ENCODE measurements at regions not wholly inside any gene's neighbourhood (a gene's known extent, or its start where the extent isn't known, plus 50 kb on each side); places are given as distances from the start of the nearest gene placed in this dataset.
"Not testable (repeated sequence)": the region's sequence is repeated elsewhere in the genome, so short reads cannot be mapped to it uniquely, and the experiment has no call there.

GRCh38 chr20:52004715-52005114 is 186.9 kb downstream of the ZFP64 start:
- DNase-seq: no peak

GRCh38 chr20:52004018-52004417 is 187.6 kb downstream of the ZFP64 start:
- DNase-seq: no peak

- no peak for DNase-seq
Measured at GRCh38 chr20:52003415-52003814, 188.2 kb downstream of the ZFP64 start.

GRCh38 chr20:52001999-52002666 is 189.4 kb downstream of the ZFP64 start:
- no peak for DNase-seq

GRCh38 chr20:51997281-51997936 is 194.2 kb downstream of the ZFP64 start:
- DNase-seq: not testable (repeated sequence)

GRCh38 chr20:51995551-51995951 is 193.2 kb upstream of the SALL4 start:
- peak; percentile 58 for DNase-seq

GRCh38 chr20:51994751-51995417 is 192.6 kb upstream of the SALL4 start:
- no peak for DNase-seq

- no peak for DNase-seq
Measured at GRCh38 chr20:51987812-51988211, 185.5 kb upstream of the SALL4 start.

- DNase-seq: no peak
Measured at GRCh38 chr20:51985013-51985415, 182.7 kb upstream of the SALL4 start.

- no peak for DNase-seq
Measured at GRCh38 chr20:51980277-51980676, 178.0 kb upstream of the SALL4 start.

GRCh38 chr20:51979226-51979625 is 176.9 kb upstream of the SALL4 start:
- no peak for DNase-seq

GRCh38 chr20:51978070-51978501 is 175.8 kb upstream of the SALL4 start:
- no peak for DNase-seq

GRCh38 chr20:51972056-51972455 is 169.7 kb upstream of the SALL4 start:
- no peak for DNase-seq

GRCh38 chr20:51970858-51971257 is 168.5 kb upstream of the SALL4 start:
- no peak for DNase-seq

- DNase-seq: no peak
Measured at GRCh38 chr20:51969191-51969590, 166.9 kb upstream of the SALL4 start.

GRCh38 chr20:51968151-51968550 is 165.8 kb upstream of the SALL4 start:
- DNase-seq: no peak

GRCh38 chr20:51966296-51966971 is 164.1 kb upstream of the SALL4 start:
- DNase-seq: peak; percentile 89

GRCh38 chr20:51961964-51962761 is 159.8 kb upstream of the SALL4 start:
- no peak for DNase-seq

GRCh38 chr20:51960047-51960675 is 157.8 kb upstream of the SALL4 start:
- no peak for DNase-seq

- DNase-seq: no peak
Measured at GRCh38 chr20:51959066-51959542, 156.8 kb upstream of the SALL4 start.

- DNase-seq: no peak
Measured at GRCh38 chr20:51958099-51959065, 156.1 kb upstream of the SALL4 start.
